ENCODE measurements at regions not wholly inside any gene's neighbourhood (a gene's known extent, or its start where the extent isn't known, plus 50 kb on each side); places are given as distances from the start of the nearest gene placed in this dataset.

DNA sequence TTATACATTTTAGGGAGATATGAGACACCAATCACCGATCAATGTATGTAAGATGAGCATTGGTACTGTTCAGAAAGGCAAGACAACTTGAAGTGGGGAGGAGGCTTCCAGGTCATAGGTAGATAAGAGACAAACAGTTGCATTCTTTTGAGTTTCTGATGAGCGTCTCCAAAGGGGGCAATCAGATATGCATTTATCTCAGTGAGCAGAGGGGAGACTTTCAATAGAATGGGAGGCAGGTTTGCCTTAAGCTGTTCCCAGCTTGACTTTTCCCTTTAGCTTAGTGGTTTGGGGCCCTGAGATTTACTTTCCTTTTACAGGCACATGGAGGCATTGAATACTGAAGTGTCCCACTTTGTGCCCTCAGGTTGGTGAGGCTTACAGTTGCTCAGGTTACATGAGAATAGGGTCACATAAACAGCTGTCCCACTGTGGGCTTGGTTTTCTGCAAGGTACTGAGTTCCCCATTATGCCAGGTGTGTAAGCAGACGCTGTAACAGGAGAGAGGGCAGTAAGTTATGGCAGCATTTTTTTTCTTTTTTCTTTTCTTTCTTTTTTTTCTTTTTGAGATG is 129.8 kb upstream of the SERPIND1 start:
- DNase-seq: no peak
- intact Hi-C loops (cut with DNase I): no loop called here

GRCh38 chr22:20645954-20646353 is 128.0 kb upstream of the SERPIND1 start:
- FAIRE-seq (no peak), DNase-seq (no peak)

More for the DNA sequence above, 129.8 kb upstream of the SERPIND1 start:
- TF ChIP-seq CTCF (IDR thresholded peaks at IDR 0.05; ENCODE audit: borderline replicate concordance, extremely low read depth, insufficient read depth): no peak
- Histone ChIP-seq H3K4me1 (ENCODE audit: control insufficient read depth in 2 of 3, insufficient read depth in 2 of 3, low read depth in 1 of 3, low read length in 3 of 3) (no peaks in the 10 kb centered on the region), H3K4me3 (ENCODE audit: low read length in 3 of 3) (no peak overlapping the region), H3K36me3 (ENCODE audit: control insufficient read depth in 2 of 3, insufficient read depth in 3 of 3, low read length in 3 of 3) (no peaks in the 10 kb centered on the region), H3K9me3 (ENCODE audit: control insufficient read depth in 2 of 3, insufficient read depth in 1 of 3, low read length in 3 of 3) (peaks cover 0 to 2% (median 0%) of the 10 kb centered on the region in 3 donors), H3K9ac (ENCODE audit: low read length in 3 of 3) (no peak overlapping the region), H3K27me3 (ENCODE audit: control insufficient read depth, insufficient read depth, low read length) (no peaks in the 10 kb centered on the region), H3K27ac (ENCODE audit: low read depth in 2 of 2, low read length in 2 of 2) (no peak overlapping the region)
- no peak for FAIRE-seq

GRCh38 chr22:20646415-20646814 is 127.5 kb upstream of the SERPIND1 start:
- intact Hi-C loops (cut with DNase I): no loop called here
- DNase-seq: no peak
- no peak for TF ChIP-seq CTCF (IDR thresholded peaks at IDR 0.05; ENCODE audit: borderline replicate concordance, extremely low read depth, insufficient read depth)
- no peaks in the 10 kb centered on the region for H3K4me1 ChIP-seq (ENCODE audit: control insufficient read depth in 2 of 3, insufficient read depth in 2 of 3, low read depth in 1 of 3, low read length in 3 of 3)
- no peak overlapping the region for H3K27ac ChIP-seq (ENCODE audit: low read depth in 2 of 2, low read length in 2 of 2)
- no peak for FAIRE-seq
- no peaks in the 10 kb centered on the region for H3K9me3 ChIP-seq (ENCODE audit: control insufficient read depth in 2 of 3, insufficient read depth in 1 of 3, low read length in 3 of 3)
- H3K36me3 ChIP-seq (ENCODE audit: control insufficient read depth in 2 of 3, insufficient read depth in 3 of 3, low read length in 3 of 3): no peaks in the 10 kb centered on the region
- H3K27me3 ChIP-seq (ENCODE audit: control insufficient read depth, insufficient read depth, low read length): no peaks in the 10 kb centered on the region
- no peak overlapping the region for H3K9ac ChIP-seq (ENCODE audit: low read length in 3 of 3)
- H3K4me3 ChIP-seq (ENCODE audit: low read length in 3 of 3): no peak overlapping the region

More at GRCh38 chr22:20645954-20646353, 128.0 kb upstream of the SERPIND1 start:
- Histone ChIP-seq H3K9ac (ENCODE audit: low read length in 3 of 3) (no peak overlapping the region), H3K36me3 (ENCODE audit: control insufficient read depth in 2 of 3, insufficient read depth in 3 of 3, low read length in 3 of 3) (no peaks in the 10 kb centered on the region), H3K4me1 (ENCODE audit: control insufficient read depth in 2 of 3, insufficient read depth in 2 of 3, low read depth in 1 of 3, low read length in 3 of 3) (no peaks in the 10 kb centered on the region), H3K4me3 (ENCODE audit: low read length in 3 of 3) (no peak overlapping the region), H3K27me3 (ENCODE audit: control insufficient read depth, insufficient read depth, low read length) (no peaks in the 10 kb centered on the region), H3K9me3 (ENCODE audit: control insufficient read depth in 2 of 3, insufficient read depth in 1 of 3, low read length in 3 of 3) (no peaks in the 10 kb centered on the region), H3K27ac (ENCODE audit: low read depth in 2 of 2, low read length in 2 of 2) (no peak overlapping the region)
- intact Hi-C loops (cut with DNase I): no loop called here
- no peak for TF ChIP-seq CTCF (IDR thresholded peaks at IDR 0.05; ENCODE audit: borderline replicate concordance, extremely low read depth, insufficient read depth)

DNA sequence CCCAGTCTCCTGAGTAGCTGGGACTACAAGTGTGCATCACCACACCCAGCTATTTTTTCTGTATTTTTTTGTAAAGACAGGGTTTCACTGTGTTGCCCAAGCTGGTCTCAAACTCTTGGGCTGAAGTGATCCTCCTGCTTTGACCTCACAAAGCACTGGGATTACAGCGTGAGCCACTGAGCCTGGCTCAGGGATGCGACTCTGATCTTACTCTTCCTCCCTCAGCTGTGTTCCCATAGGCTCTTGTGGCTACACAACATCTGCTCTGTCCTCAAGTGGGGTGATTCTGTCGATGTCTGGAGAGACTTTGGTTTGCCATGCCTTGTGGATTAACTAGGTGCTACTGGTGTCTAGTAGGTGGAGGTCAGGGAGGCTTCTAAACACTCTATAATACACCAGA is 127.0 kb upstream of the SERPIND1 start:
- Histone ChIP-seq H3K36me3 (ENCODE audit: control insufficient read depth in 2 of 3, insufficient read depth in 3 of 3, low read length in 3 of 3) (no peaks in the 10 kb centered on the region), H3K9me3 (ENCODE audit: control insufficient read depth in 2 of 3, insufficient read depth in 1 of 3, low read length in 3 of 3) (no peaks in the 10 kb centered on the region), H3K9ac (ENCODE audit: low read length in 3 of 3) (no peak overlapping the region), H3K4me3 (ENCODE audit: low read length in 3 of 3) (no peak overlapping the region), H3K27me3 (ENCODE audit: control insufficient read depth, insufficient read depth, low read length) (no peaks in the 10 kb centered on the region), H3K4me1 (ENCODE audit: control insufficient read depth in 2 of 3, insufficient read depth in 2 of 3, low read depth in 1 of 3, low read length in 3 of 3) (no peaks in the 10 kb centered on the region), H3K27ac (ENCODE audit: low read depth in 2 of 2, low read length in 2 of 2) (no peak overlapping the region)
- DNase-seq: no peak
- intact Hi-C loops (cut with DNase I): no loop called here
- no peak for TF ChIP-seq CTCF (IDR thresholded peaks at IDR 0.05; ENCODE audit: borderline replicate concordance, extremely low read depth, insufficient read depth)
- FAIRE-seq: no peak
